HFF-Myc (cell line): ENCODE measurements at regions not wholly inside any gene's neighbourhood (a gene's known extent, or its start where the extent isn't known, plus 50 kb on each side); places are given as distances from the start of the nearest gene placed in this dataset.
"Not testable (repeated sequence)": the region's sequence is repeated elsewhere in the genome, so short reads cannot be mapped to it uniquely, and the experiment has no call there.

ENCODE experiments used
- DNase-seq: peaks from one replicate; pipeline ENCODE4 v3.0.0-alpha.2; 2011; ENCODE audit warnings: low read depth; ENCODE audit errors: extremely low read depth
- H3K4me3 ChIP-seq: replicated peaks from 2 replicates; pipeline ENCODE4 v1.5.1; 2011; ENCODE audit warnings: low read depth, mild to moderate bottlenecking, control low read depth, low read length
- CTCF ChIP-seq: IDR thresholded peaks from 2 replicates; pipeline ENCODE4 v1.5.1; 2012; ENCODE audit warnings: mild to moderate bottlenecking, low read depth, low read length, control low read depth; ENCODE audit errors: missing control alignments

GRCh38 chr2:201542291-201542690, 90.8 kb downstream of the STRADB start:
- no peak for TF ChIP-seq CTCF
- DNase-seq = no peak
- no peak overlapping the region for H3K4me3 ChIP-seq

GRCh38 chr2:201539271-201539670, 87.7 kb downstream of the STRADB start:
- H3K4me3 ChIP-seq, DNase-seq: not testable (repeated sequence)

DNA sequence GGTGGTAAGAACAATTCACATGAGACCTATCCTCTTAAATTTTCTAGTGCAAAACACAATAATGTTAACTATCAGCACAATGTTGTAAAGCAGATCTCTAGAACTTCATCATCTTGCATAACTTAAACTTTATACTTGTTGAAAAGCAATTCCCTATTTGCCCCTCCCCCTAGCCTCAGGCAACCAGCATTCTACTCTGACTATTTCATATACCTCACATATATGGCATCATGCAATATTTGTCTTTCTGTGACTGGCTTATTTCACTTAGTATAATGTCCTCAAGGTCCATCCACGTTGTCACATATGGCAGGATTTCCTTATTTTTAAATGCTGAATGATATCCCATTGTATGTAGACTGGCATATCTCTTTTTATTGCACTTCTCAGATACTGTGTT, 86.5 kb downstream of the STRADB start:
- no peak for DNase-seq
- TF ChIP-seq CTCF = no peak
- H3K4me3 ChIP-seq = no peak overlapping the region

GRCh38 chr2:201536754-201537153, 85.2 kb downstream of the STRADB start:
- DNase-seq = no peak
- H3K4me3 ChIP-seq = no peak overlapping the region
- no peak for TF ChIP-seq CTCF

GRCh38 chr2:201536046-201536445, 84.5 kb downstream of the STRADB start:
- no peak for DNase-seq
- TF ChIP-seq CTCF = no peak
- H3K4me3 ChIP-seq = no peak overlapping the region

DNA sequence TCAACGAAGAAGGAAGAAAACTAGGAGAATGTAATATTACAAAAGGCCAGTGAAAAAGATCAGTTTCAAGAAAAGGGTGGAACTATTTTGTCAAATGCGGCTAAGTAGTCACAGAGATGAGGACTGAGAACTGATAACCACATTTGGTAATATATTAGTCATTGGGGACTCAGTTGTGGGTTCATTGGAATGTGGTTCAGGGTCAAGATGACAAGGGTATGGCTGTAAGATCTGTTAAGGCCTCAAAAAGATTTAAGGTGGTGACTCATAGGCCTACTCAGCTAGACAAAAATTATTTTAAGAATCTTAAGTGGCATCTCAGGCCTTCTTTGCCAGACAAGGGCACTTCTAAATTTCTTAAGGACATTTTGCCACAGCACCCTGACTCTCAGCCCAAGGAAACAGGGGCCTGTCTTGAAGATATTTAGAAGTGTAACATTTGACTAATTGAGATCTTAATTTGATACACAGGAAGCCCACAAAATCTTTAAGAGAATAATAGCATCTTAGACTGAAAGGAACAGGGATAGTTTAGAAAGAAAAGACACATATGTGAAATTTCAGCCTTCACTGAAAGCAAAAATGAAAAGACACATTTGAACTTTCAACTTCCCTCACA, 81.3 kb downstream of the STRADB start:
- no peak for TF ChIP-seq CTCF
- peak; percentile 59 for DNase-seq
- H3K4me3 ChIP-seq = no peak overlapping the region
